GM18498 (cell line): ENCODE measurements at regions not wholly inside any gene's neighbourhood (a gene's known extent, or its start where the extent isn't known, plus 50 kb on each side); places are given as distances from the start of the nearest gene placed in this dataset.
"Not testable (repeated sequence)": the region's sequence is repeated elsewhere in the genome, so short reads cannot be mapped to it uniquely, and the experiment has no call there.

Experiments used
- ATAC-seq: cut with Tn5 transposase; IDR thresholded peaks from one replicate; pipeline ENCODE4 v1.9.1; 2021; ENCODE audit warnings: mild to moderate bottlenecking, moderate library complexity; ENCODE audit not compliant: unreplicated experiment

GRCh38 chr2:176832086-176832485, 380.5 kb upstream of the HNRNPA3 start:
- ATAC-seq: no peak

GRCh38 chr2:176833671-176834070, 378.9 kb upstream of the HNRNPA3 start:
- no peak for ATAC-seq

GRCh38 chr2:176834226-176834625, 378.4 kb upstream of the HNRNPA3 start:
- no peak for ATAC-seq

- ATAC-seq: no peak
Observed at GRCh38 chr2:176843208-176843607, 369.4 kb upstream of the HNRNPA3 start.

- ATAC-seq: no peak
Observed at GRCh38 chr2:176844461-176844860, 368.1 kb upstream of the HNRNPA3 start.

GRCh38 chr2:176845718-176846117, 366.9 kb upstream of the HNRNPA3 start:
- ATAC-seq: no peak

GRCh38 chr2:176847575-176847974, 365.0 kb upstream of the HNRNPA3 start:
- ATAC-seq: no peak

GRCh38 chr2:176848844-176849243, 363.8 kb upstream of the HNRNPA3 start:
- ATAC-seq: no peak

- ATAC-seq: no peak
Observed at GRCh38 chr2:176851200-176851888, 361.2 kb upstream of the HNRNPA3 start.

GRCh38 chr2:176851889-176852483, 360.6 kb upstream of the HNRNPA3 start:
- no peak for ATAC-seq

GRCh38 chr2:176852667-176853066, 359.9 kb upstream of the HNRNPA3 start:
- ATAC-seq: peak; percentile 76

GRCh38 chr2:176854062-176854461, 358.5 kb upstream of the HNRNPA3 start:
- no peak for ATAC-seq

GRCh38 chr2:176854878-176855277, 357.7 kb upstream of the HNRNPA3 start:
- ATAC-seq: no peak

- no peak for ATAC-seq
Observed at GRCh38 chr2:176856683-176857082, 355.9 kb upstream of the HNRNPA3 start.

GRCh38 chr2:176865336-176865735, 347.3 kb upstream of the HNRNPA3 start:
- ATAC-seq: no peak

- ATAC-seq: no peak
Observed at GRCh38 chr2:176872406-176872805, 340.2 kb upstream of the HNRNPA3 start.

GRCh38 chr2:176873403-176873802, 339.2 kb upstream of the HNRNPA3 start:
- ATAC-seq: no peak

GRCh38 chr2:176876493-176877103, 336.0 kb upstream of the HNRNPA3 start:
- ATAC-seq: no peak

GRCh38 chr2:176879426-176879995, 333.1 kb upstream of the HNRNPA3 start:
- no peak for ATAC-seq

GRCh38 chr2:176882045-176882444, 330.5 kb upstream of the HNRNPA3 start:
- ATAC-seq: not testable (repeated sequence)

- ATAC-seq: no peak
Observed at GRCh38 chr2:176885001-176885643, 327.5 kb upstream of the HNRNPA3 start.
